H1 (cell line): ENCODE measurements at regions not wholly inside any gene's neighbourhood (a gene's known extent, or its start where the extent isn't known, plus 50 kb on each side); places are given as distances from the start of the nearest gene placed in this dataset.

Experiments used
- CTCF ChIA-PET: fragments of 300-600 bp; sonication (Branson Sonifier 250); formaldehyde crosslinking; loops from one replicate; lab custom pipeline; 2021; ENCODE audit not compliant: partially characterized antibody; lab: Charles Lee
- POLR2A ChIA-PET: fragments of 300-600 bp; sonication (Branson Sonifier 250); formaldehyde crosslinking; loops from one replicate; lab custom pipeline; 2021; ENCODE audit warnings: inconsistent platforms; ENCODE audit not compliant: partially characterized antibody; lab: Charles Lee
- DNase-seq, 2 experiments: peaks; one replicate each; pipeline versions ENCODE4 v3.0.0 to v3.0.0-alpha.2; 2010 to 2022; ENCODE audit warnings: low spot score in 2 of 2, low read depth in 1 of 2, mixed read lengths in 1 of 2
- FAIRE-seq: peaks from 2 replicates; lab custom pipeline; 2011; peaks lifted over from hg19 to GRCh38; lab: Jason Lieb, UNC
- H2AFZ ChIP-seq: 2 replicates; pipeline ENCODE4 v1.8.1; 2012; ENCODE audit warnings: low read length, inconsistent platforms
- H2AK5ac ChIP-seq: 2 replicates; pipeline ENCODE4 v1.6.1; 2013; ENCODE audit warnings: low read depth, low read length
- H2BK120ac ChIP-seq: replicated peaks from 2 replicates; pipeline ENCODE3; 2013; ENCODE audit warnings: low read depth, low read length, inconsistent platforms
- H2BK12ac ChIP-seq: 2 replicates; pipeline ENCODE4 v1.6.1; 2013; ENCODE audit warnings: low read depth, low read length
- H2BK15ac ChIP-seq: 2 replicates; pipeline ENCODE4 v1.6.1; 2013; ENCODE audit warnings: low read length
- H2BK20ac ChIP-seq: 2 replicates; pipeline ENCODE4 v1.6.1; 2013; ENCODE audit warnings: low read length
- H2BK5ac ChIP-seq: 2 replicates; pipeline ENCODE4 v1.6.1; 2013; ENCODE audit warnings: low read depth, low read length
- H3K14ac ChIP-seq: 2 replicates; pipeline ENCODE4 v1.6.1; 2013; ENCODE audit warnings: inconsistent platforms; ENCODE audit not compliant: insufficient read length
- H3K18ac ChIP-seq: 2 replicates; pipeline ENCODE4 v1.6.1; 2013; ENCODE audit warnings: low read length; ENCODE audit errors: extremely low read depth
- H3K23ac ChIP-seq: 2 replicates; pipeline ENCODE4 v1.6.1; 2013; ENCODE audit warnings: inconsistent platforms; ENCODE audit not compliant: insufficient read length
- H3K23me2 ChIP-seq: 2 replicates; pipeline ENCODE4 v1.6.1; 2013; ENCODE audit warnings: low read depth, low read length
- H3K27ac ChIP-seq: 2 replicates; pipeline ENCODE4 v1.6.1; 2011; ENCODE audit warnings: low read depth, low read length, inconsistent platforms
- H3K27me3 ChIP-seq, 4 experiments: replicated peaks in 1 of 4; 1 replicate in 1 of 4; 2 replicates in 3 of 4; pipeline versions ENCODE4 v1.6.1 to v1.8.1; 2011 to 2013; ENCODE audit warnings: low read length in 3 of 4, mild to moderate bottlenecking in 3 of 4, inconsistent platforms in 2 of 4, mixed read lengths in 2 of 4, moderate library complexity in 1 of 4; ENCODE audit not compliant: control insufficient read depth in 3 of 4, insufficient read depth in 3 of 4; ENCODE audit errors: extremely low read depth in 1 of 4
- H3K36me3 ChIP-seq, 4 experiments: 2 replicates each; pipeline versions ENCODE4 v1.6.1 to v1.8.1; 2011 to 2013; ENCODE audit warnings: mild to moderate bottlenecking in 4 of 4, low read length in 3 of 4, moderate library complexity in 2 of 4, control low read depth in 1 of 4, inconsistent platforms in 1 of 4; ENCODE audit not compliant: insufficient read depth in 4 of 4, control insufficient read depth in 2 of 4
- H3K4ac ChIP-seq: replicated peaks from 2 replicates; pipeline ENCODE3; 2013; ENCODE audit warnings: low read length, low read depth, mixed read lengths, inconsistent platforms; ENCODE audit not compliant: insufficient read length
- H3K4me1 ChIP-seq, 4 experiments: replicated peaks in 1 of 4; 1 replicate in 1 of 4; 2 replicates in 3 of 4; pipeline versions ENCODE4 v1.6.1 to v1.8.1; 2011 to 2013; ENCODE audit warnings: low read length in 3 of 4, inconsistent platforms in 2 of 4, mixed read lengths in 1 of 4; ENCODE audit not compliant: insufficient read depth in 4 of 4, control insufficient read depth in 3 of 4
- H3K4me2 ChIP-seq, 2 experiments: 2 replicates each; pipeline versions ENCODE4 v1.6.1 to v1.8.1; 2011 to 2013; ENCODE audit warnings: low read depth in 2 of 2, low read length in 2 of 2, control low read depth in 1 of 2, inconsistent platforms in 1 of 2, mild to moderate bottlenecking in 1 of 2; ENCODE audit not compliant: insufficient read depth in 1 of 2
- H3K4me3 ChIP-seq, 4 experiments: fragments of 200-600, 300-600 bp in 1 of 4; sonication (generic), shearing (Covaris generic), sonication (Bioruptor Twin) in 1 of 4; 2 replicates each; pipeline versions ENCODE4 v1.5.1 to v1.8.1; 2011 to 2016; ENCODE audit warnings: low read length in 4 of 4, low read depth in 3 of 4, control low read depth in 2 of 4, inconsistent platforms in 2 of 4, mild to moderate bottlenecking in 2 of 4, mixed read lengths in 1 of 4, moderate library complexity in 1 of 4; ENCODE audit not compliant: insufficient read depth in 2 of 4; ENCODE audit errors: extremely low read depth in 1 of 4
- H3K56ac ChIP-seq: replicated peaks from 2 replicates; pipeline ENCODE3; 2013; ENCODE audit warnings: low read depth, mild to moderate bottlenecking, mixed read lengths, low read length, inconsistent platforms; ENCODE audit not compliant: insufficient read length
- H3K79me1 ChIP-seq: 2 replicates; pipeline ENCODE4 v1.6.1; 2013; ENCODE audit warnings: low read depth, low read length, control low read depth
- H3K79me2 ChIP-seq, 2 experiments: 2 replicates each; pipeline versions ENCODE4 v1.6.1 to v1.8.1; 2012 to 2013; ENCODE audit warnings: low read length in 2 of 2, mild to moderate bottlenecking in 2 of 2, inconsistent platforms in 1 of 2; ENCODE audit not compliant: insufficient read depth in 2 of 2, control insufficient read depth in 1 of 2
- H3K9ac ChIP-seq, 4 experiments: replicated peaks in 1 of 4; 1 replicate in 1 of 4; 2 replicates in 3 of 4; pipeline versions ENCODE4 v1.6.1 to v1.8.1; 2011 to 2013; ENCODE audit warnings: low read depth in 3 of 4, low read length in 3 of 4, control low read depth in 2 of 4, mild to moderate bottlenecking in 2 of 4, moderate library complexity in 2 of 4, inconsistent platforms in 1 of 4; ENCODE audit errors: extremely low read depth in 1 of 4
- H3K9me3 ChIP-seq, 2 experiments: 2 replicates each; pipeline versions ENCODE4 v1.6.1 to v1.8.1; 2012 to 2013; ENCODE audit warnings: mild to moderate bottlenecking in 2 of 2, moderate library complexity in 2 of 2, control low read depth in 1 of 2, inconsistent platforms in 1 of 2, low read depth in 1 of 2, low read length in 1 of 2, mixed read lengths in 1 of 2; ENCODE audit not compliant: insufficient read depth in 2 of 2
- H4K20me1 ChIP-seq, 2 experiments: replicated peaks in 1 of 2; 2 replicates each; pipeline versions ENCODE3 to v1.8.1; 2011 to 2013; ENCODE audit warnings: inconsistent platforms in 2 of 2, low read length in 2 of 2, mild to moderate bottlenecking in 1 of 2; ENCODE audit not compliant: insufficient read depth in 2 of 2, control insufficient read depth in 1 of 2
- H4K5ac ChIP-seq: 2 replicates; pipeline ENCODE4 v1.6.1; 2013; ENCODE audit warnings: low read length, low read depth, mixed read lengths, inconsistent platforms; ENCODE audit not compliant: insufficient read length
- H4K8ac ChIP-seq: 2 replicates; pipeline ENCODE4 v1.8.0; 2013; ENCODE audit warnings: mild to moderate bottlenecking, moderate library complexity, low read length, inconsistent platforms; ENCODE audit not compliant: insufficient read depth; ENCODE audit errors: extremely low read depth
- H4K91ac ChIP-seq: replicated peaks from 2 replicates; pipeline ENCODE3; 2013; ENCODE audit warnings: low read length, mixed read lengths, inconsistent platforms; ENCODE audit not compliant: insufficient read length
- ASH2L ChIP-seq: fragments of 200-600, 300-600 bp; sonication (generic); IDR thresholded peaks from one replicate; pipeline ENCODE4 v1.7.1; 2017; ENCODE audit warnings: low read length
- CBX5 ChIP-seq: fragments of 300-800, 300-1000 bp; sonication (generic); IDR thresholded peaks from 2 replicates; pipeline ENCODE4 v1.7.1; 2016; ENCODE audit warnings: antibody characterized with exemption, low read length, low read depth
- EGR1 ChIP-seq: IDR thresholded peaks from 2 replicates; pipeline ENCODE4 v1.6.1; 2011; ENCODE audit warnings: low read depth, low read length, borderline replicate concordance
- FOSL1 ChIP-seq: IDR thresholded peaks from 2 replicates; pipeline ENCODE4 v1.6.1; 2011; ENCODE audit warnings: mild to moderate bottlenecking, low read depth, low read length, moderate library complexity; ENCODE audit not compliant: insufficient read depth
- GTF2F1 ChIP-seq: IDR thresholded peaks from 2 replicates; pipeline ENCODE4 v1.6.1; 2012; ENCODE audit warnings: low read depth, low read length, improper control_type of control experiment, borderline replicate concordance
- NRF1 ChIP-seq: IDR thresholded peaks from 2 replicates; pipeline ENCODE4 v1.6.1; 2011; ENCODE audit warnings: mild to moderate bottlenecking, low read depth, low read length, improper control_type of control experiment
- POLR2AphosphoS5 ChIP-seq: IDR thresholded peaks from 2 replicates; pipeline ENCODE4 v1.6.1; 2011; ENCODE audit warnings: low read depth, low read length
- POU5F1 ChIP-seq: IDR thresholded peaks from 2 replicates; pipeline ENCODE4 v1.6.1; 2011; ENCODE audit warnings: low read depth, mild to moderate bottlenecking, low read length, moderate library complexity
- SIN3A ChIP-seq, 2 experiments: IDR thresholded peaks in 1 of 2; conservative IDR thresholded peaks in 1 of 2; 2 replicates each; pipeline ENCODE4 v1.6.1; 2011 to 2012; ENCODE audit warnings: low read length in 2 of 2, improper control_type of control experiment in 1 of 2, low read depth in 1 of 2, mild to moderate bottlenecking in 1 of 2
- SP4 ChIP-seq: IDR thresholded peaks from 2 replicates; pipeline ENCODE4 v1.6.1; 2012; ENCODE audit warnings: low read length, inconsistent platforms
- SRF ChIP-seq: IDR thresholded peaks from 2 replicates; pipeline ENCODE4 v1.6.1; 2011; ENCODE audit warnings: mild to moderate bottlenecking, low read depth, low read length, moderate library complexity
- SUZ12 ChIP-seq: fragments of 200-600 bp; sonication (generic); IDR thresholded peaks from 2 replicates; pipeline ENCODE4 v1.6.1; 2012; ENCODE audit warnings: mild to moderate bottlenecking, inconsistent platforms, low read length, moderate library complexity, mixed read lengths
- TCF12 ChIP-seq: IDR thresholded peaks from 2 replicates; pipeline ENCODE4 v1.6.1; 2011; ENCODE audit warnings: low read depth, mild to moderate bottlenecking, low read length
- YY1 ChIP-seq: IDR thresholded peaks from 2 replicates; pipeline ENCODE4 v1.6.1; 2011; ENCODE audit warnings: low read depth, mild to moderate bottlenecking, low read length
- WGBS, 2 experiments: shearing (Covaris generic) in 1 of 2; methylation state at CpG; one replicate each; pipeline versions ENCODE4 v1.1.6 to v1.1.7; 2013 to 2015; ENCODE audit warnings: low lambda C conversion rate in 2 of 2, mixed read lengths in 2 of 2, inconsistent platforms in 1 of 2, low coverage in 1 of 2, missing lambda C conversion rate in 1 of 2; ENCODE audit not compliant: insufficient replicate concordance in 2 of 2, insufficient coverage in 1 of 2, insufficient read length in 1 of 2; ENCODE audit errors: extremely low coverage in 1 of 2, missing lambda C conversion rate in 1 of 2; 5-methylcytosine and 5-hydroxymethylcytosine counted together
- TF ChIP-seq, protein P1 (sequence below): IDR thresholded peaks from 2 replicates; pipeline ENCODE4 v1.6.1; 2012; ENCODE audit warnings: low read length, inconsistent platforms

DNA sequence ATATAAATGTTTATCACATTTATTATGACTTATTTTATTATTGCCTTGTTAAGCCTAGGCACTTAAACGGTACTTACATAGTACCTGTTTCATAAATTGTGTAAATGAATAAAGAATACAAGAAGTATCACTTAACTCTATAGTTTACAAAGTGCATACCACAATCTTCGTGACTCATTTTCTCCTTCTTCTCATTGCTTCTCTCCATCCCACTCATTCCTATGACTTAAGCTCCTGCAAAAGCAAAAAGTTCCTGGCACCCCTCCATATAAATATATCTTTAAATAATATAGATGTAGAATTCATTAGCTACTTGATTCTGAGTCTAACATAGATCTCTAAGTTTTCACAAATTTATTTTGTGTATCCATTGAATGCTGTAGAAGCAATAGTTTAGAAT, 1382.0 kb upstream of the CELF2 start:
- no peaks in the 10 kb centered on the region for H3K36me3 ChIP-seq
- H3K79me1 ChIP-seq = no peaks in the 10 kb centered on the region; the same call in 1 of the 2 replicates
- H3K23ac ChIP-seq = no peak overlapping the region
- no peak overlapping the region for H3K14ac ChIP-seq
- H3K79me2 ChIP-seq = no peaks in the 10 kb centered on the region
- no peak overlapping the region for H3K4me3 ChIP-seq
- no peaks in the 10 kb centered on the region for H3K4me1 ChIP-seq
- H3K9ac ChIP-seq = no peak overlapping the region
- WGBS, 2 experiments = 96% methylated on average over 2 of the region's 2 CpGs; no CpG with 5 or more reads in 1 of the 2 experiments
- no peak overlapping the region for H3K4ac ChIP-seq
- POLR2A ChIA-PET = no interaction called here
- H4K5ac ChIP-seq = no peak overlapping the region
- FAIRE-seq = no peak
- H2AFZ ChIP-seq = no peak overlapping the region
- no peak overlapping the region for H4K8ac ChIP-seq
- no peak overlapping the region for H2BK20ac ChIP-seq
- no peak for TF ChIP-seq SP4
- TF ChIP-seq YY1 = no peak
- TF ChIP-seq SRF = no peak
- no peak for TF ChIP-seq NRF1
- no peak for TF ChIP-seq FOSL1
- no peak for TF ChIP-seq SIN3A (conservative IDR thresholded peaks at IDR 0.05 in 1 of 2, IDR thresholded peaks at IDR 0.05 in 1 of 2; ENCODE audit: low read depth in 1 of 2, low read length in 2 of 2)
- no peak for TF ChIP-seq CBX5
- TF ChIP-seq SUZ12 = no peak
- no peak for TF ChIP-seq TCF12
- TF ChIP-seq EGR1 = no peak
- TF ChIP-seq, protein P1, sequence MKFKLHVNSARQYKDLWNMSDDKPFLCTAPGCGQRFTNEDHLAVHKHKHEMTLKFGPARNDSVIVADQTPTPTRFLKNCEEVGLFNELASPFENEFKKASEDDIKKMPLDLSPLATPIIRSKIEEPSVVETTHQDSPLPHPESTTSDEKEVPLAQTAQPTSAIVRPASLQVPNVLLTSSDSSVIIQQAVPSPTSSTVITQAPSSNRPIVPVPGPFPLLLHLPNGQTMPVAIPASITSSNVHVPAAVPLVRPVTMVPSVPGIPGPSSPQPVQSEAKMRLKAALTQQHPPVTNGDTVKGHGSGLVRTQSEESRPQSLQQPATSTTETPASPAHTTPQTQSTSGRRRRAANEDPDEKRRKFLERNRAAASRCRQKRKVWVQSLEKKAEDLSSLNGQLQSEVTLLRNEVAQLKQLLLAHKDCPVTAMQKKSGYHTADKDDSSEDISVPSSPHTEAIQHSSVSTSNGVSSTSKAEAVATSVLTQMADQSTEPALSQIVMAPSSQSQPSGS = no peak
- no peak for TF ChIP-seq GTF2F1
- no peak for TF ChIP-seq POU5F1
- no peak for TF ChIP-seq POLR2AphosphoS5
- no peak for TF ChIP-seq ASH2L
- H3K23me2 ChIP-seq = no peaks in the 10 kb centered on the region
- no peaks in the 10 kb centered on the region; a peak in 1 of 4 replicates for H3K9me3 ChIP-seq
- H2BK120ac ChIP-seq = no peak overlapping the region
- DNase-seq = no peak
- no peak overlapping the region for H3K4me2 ChIP-seq
- CTCF ChIA-PET = no interaction called here
- no peak overlapping the region for H3K56ac ChIP-seq
- no peak overlapping the region for H2AK5ac ChIP-seq
- H4K91ac ChIP-seq = no peak overlapping the region
- H4K20me1 ChIP-seq = no peaks in the 10 kb centered on the region
- no peak overlapping the region for H2BK5ac ChIP-seq
- H2BK12ac ChIP-seq = no peak overlapping the region
- H3K18ac ChIP-seq = no peak overlapping the region
- no peaks in the 10 kb centered on the region for H3K27me3 ChIP-seq
- no peak overlapping the region for H2BK15ac ChIP-seq
- no peak overlapping the region for H3K27ac ChIP-seq
